ENCODE measurements at regions not wholly inside any gene's neighbourhood (a gene's known extent, or its start where the extent isn't known, plus 50 kb on each side); places are given as distances from the start of the nearest gene placed in this dataset.

DNA sequence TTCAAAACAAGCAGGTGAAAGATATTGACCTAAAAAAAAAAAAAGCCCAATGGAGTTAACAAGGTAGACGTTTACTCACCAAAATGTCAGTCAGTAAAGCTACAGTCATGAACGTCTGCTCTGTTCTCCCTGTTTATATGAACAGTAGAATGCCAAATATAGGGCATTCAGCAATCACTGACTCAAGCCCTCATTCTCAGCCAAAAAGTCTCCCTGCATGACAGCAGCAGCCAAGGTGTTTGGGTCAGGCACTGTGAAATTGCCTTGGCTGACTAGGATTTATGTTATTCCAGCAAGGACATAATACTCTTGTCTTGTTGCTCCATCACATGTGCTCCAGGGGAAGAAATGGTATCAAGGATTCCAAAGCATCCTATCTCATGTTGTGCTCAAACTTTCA is 194.7 kb upstream of the RSPO3 start:
- H3K36me3 Mint-ChIP-seq = no peaks in the 10 kb centered on the region
- no peak for DNase-seq (ENCODE audit: low spot score in 2 of 2, unreplicated experiment in 2 of 2)
- no peaks in the 10 kb centered on the region for H3K27me3 Mint-ChIP-seq (ENCODE audit: low read depth)
- no peaks in the 10 kb centered on the region for H3K9me3 Mint-ChIP-seq
- no peak overlapping the region for H3K4me3 Mint-ChIP-seq
- TF ChIP-seq, protein P1, sequence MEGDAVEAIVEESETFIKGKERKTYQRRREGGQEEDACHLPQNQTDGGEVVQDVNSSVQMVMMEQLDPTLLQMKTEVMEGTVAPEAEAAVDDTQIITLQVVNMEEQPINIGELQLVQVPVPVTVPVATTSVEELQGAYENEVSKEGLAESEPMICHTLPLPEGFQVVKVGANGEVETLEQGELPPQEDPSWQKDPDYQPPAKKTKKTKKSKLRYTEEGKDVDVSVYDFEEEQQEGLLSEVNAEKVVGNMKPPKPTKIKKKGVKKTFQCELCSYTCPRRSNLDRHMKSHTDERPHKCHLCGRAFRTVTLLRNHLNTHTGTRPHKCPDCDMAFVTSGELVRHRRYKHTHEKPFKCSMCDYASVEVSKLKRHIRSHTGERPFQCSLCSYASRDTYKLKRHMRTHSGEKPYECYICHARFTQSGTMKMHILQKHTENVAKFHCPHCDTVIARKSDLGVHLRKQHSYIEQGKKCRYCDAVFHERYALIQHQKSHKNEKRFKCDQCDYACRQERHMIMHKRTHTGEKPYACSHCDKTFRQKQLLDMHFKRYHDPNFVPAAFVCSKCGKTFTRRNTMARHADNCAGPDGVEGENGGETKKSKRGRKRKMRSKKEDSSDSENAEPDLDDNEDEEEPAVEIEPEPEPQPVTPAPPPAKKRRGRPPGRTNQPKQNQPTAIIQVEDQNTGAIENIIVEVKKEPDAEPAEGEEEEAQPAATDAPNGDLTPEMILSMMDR (IDR thresholded peaks at IDR 0.05; ENCODE audit: unreplicated experiment) = no peak
- no peak overlapping the region for H3K27ac Mint-ChIP-seq
- peaks cover 4% of the 10 kb centered on the region for H3K4me1 Mint-ChIP-seq

DNA sequence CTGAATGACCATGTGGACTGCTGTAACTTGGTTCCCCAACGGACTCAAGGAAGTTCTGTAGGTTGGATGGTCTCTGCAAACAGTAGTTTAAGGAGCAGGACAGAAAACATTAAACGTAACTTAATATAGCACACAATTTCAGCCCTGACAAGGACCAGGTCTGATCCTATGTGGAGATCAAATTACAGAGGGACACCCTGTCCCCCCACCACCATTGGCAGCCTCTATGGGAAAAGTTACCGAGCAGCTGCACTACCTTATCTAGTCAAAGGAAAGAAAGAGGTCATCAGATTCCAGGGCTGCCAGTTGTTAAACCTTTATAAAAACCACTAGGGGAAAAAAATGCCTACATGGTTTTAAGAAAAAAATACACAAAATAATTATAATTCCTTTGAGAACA is 191.5 kb upstream of the RSPO3 start:
- no peaks in the 10 kb centered on the region for H3K27me3 Mint-ChIP-seq (ENCODE audit: low read depth)
- no peak overlapping the region for H3K27ac Mint-ChIP-seq
- H3K9me3 Mint-ChIP-seq = no peaks in the 10 kb centered on the region
- peaks cover 27% of the 10 kb centered on the region for H3K4me1 Mint-ChIP-seq
- no peak for DNase-seq (ENCODE audit: low spot score in 2 of 2, unreplicated experiment in 2 of 2)
- H3K36me3 Mint-ChIP-seq = no peaks in the 10 kb centered on the region
- no peak overlapping the region for H3K4me3 Mint-ChIP-seq
- TF ChIP-seq, protein P1 (IDR thresholded peaks at IDR 0.05; ENCODE audit: unreplicated experiment) = no peak

DNA sequence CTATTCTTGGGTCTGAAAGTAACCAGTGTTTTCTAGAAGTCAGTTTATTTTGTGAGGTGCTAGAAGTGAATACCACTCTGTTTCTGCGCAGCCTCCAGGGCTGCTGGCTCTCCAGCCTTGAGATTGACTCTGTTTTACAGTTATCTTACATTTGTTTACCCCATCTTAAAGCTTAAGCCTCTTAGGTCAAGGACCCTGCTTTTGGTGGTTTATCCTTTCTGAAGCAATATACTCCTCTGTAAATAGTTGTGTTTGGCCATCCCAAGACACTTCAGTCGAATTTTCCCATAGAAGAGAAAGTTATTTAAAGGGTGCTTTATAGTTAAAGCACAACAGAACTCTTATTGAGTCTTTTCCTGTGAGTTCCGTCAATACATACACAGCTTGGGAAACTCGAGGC is 190.6 kb upstream of the RSPO3 start:
- H3K27ac Mint-ChIP-seq = no peak overlapping the region
- no peaks in the 10 kb centered on the region for H3K9me3 Mint-ChIP-seq
- DNase-seq (ENCODE audit: low spot score in 2 of 2, unreplicated experiment in 2 of 2) = no peak
- H3K27me3 Mint-ChIP-seq (ENCODE audit: low read depth) = no peaks in the 10 kb centered on the region
- H3K4me1 Mint-ChIP-seq = peaks cover 33% of the 10 kb centered on the region
- H3K36me3 Mint-ChIP-seq = no peaks in the 10 kb centered on the region
- H3K4me3 Mint-ChIP-seq = no peak overlapping the region
- TF ChIP-seq, protein P1 (IDR thresholded peaks at IDR 0.05; ENCODE audit: unreplicated experiment) = no peak

DNA sequence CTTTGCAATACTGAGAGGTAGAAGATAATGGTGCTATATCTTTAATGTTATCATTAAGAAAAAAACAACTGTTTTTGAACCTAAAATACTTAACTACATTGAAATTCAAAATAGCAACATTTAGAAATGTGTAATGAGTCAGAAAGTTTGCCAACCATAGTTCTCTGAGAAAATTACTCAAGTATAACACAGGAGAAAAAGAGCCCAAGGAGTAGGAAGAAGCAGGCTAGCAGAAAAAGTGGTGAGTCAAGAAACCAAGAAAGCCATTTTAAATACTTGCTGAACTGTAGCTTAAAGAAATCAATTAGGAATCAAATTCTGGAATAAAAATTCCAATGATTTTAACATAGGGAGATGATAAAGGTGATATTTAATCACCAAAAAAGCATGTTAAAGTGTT is 181.0 kb upstream of the RSPO3 start:
- no peak overlapping the region for H3K27ac Mint-ChIP-seq
- DNase-seq (ENCODE audit: low spot score in 2 of 2, unreplicated experiment in 2 of 2) = no peak
- H3K27me3 Mint-ChIP-seq (ENCODE audit: low read depth) = no peaks in the 10 kb centered on the region
- H3K4me3 Mint-ChIP-seq = no peak overlapping the region
- TF ChIP-seq, protein P1 (IDR thresholded peaks at IDR 0.05; ENCODE audit: unreplicated experiment) = no peak
- H3K4me1 Mint-ChIP-seq = peaks cover 14% of the 10 kb centered on the region
- H3K9me3 Mint-ChIP-seq = no peaks in the 10 kb centered on the region
- no peaks in the 10 kb centered on the region for H3K36me3 Mint-ChIP-seq

DNA sequence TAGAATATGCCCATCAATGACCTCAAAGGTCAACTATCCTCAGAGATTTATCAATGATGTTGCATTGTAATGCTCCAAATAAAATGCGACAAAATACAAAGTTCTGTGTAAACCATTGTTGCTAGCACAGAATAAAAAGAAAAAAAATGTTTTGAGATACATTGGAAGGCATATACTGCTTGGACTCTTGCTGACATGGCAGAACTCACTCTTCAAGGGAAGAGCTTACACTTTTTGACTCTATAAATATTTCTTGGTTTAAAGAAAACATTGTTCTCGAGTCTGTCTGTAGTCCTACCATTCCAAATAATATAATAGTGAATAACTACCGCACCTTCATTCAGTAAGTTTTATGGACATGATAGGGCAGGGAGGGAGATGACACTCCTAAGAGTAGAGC is 178.7 kb upstream of the RSPO3 start:
- TF ChIP-seq, protein P1 (IDR thresholded peaks at IDR 0.05; ENCODE audit: unreplicated experiment) = no peak
- no peak overlapping the region for H3K27ac Mint-ChIP-seq

DNA sequence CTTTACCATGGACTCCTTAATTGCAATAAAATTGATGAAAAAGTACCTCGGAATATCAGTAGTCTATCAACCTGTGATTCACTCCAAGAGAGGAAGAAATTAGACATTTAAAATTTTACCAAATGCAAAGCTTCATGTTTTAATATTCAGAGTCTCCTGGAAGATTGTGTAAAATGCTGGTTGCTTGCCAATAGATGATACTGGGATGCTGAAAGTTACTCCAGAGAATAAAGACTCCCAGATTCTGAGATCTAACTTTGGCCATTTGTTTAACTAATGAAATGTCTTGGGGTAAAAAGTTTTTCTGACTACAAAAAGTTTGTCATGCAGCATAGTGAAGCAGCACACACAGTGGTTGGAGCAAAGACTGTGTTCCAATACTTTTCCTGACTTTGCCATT is 176.7 kb upstream of the RSPO3 start:
- H3K36me3 Mint-ChIP-seq = no peaks in the 10 kb centered on the region
- no peaks in the 10 kb centered on the region for H3K27me3 Mint-ChIP-seq (ENCODE audit: low read depth)

More for the DNA sequence above, 178.7 kb upstream of the RSPO3 start:
- DNase-seq (ENCODE audit: low spot score in 2 of 2, unreplicated experiment in 2 of 2) = no peak
- Mint-ChIP-seq H3K9me3 (no peaks in the 10 kb centered on the region), H3K4me3 (no peak overlapping the region), H3K36me3 (no peaks in the 10 kb centered on the region), H3K27me3 (ENCODE audit: low read depth) (no peaks in the 10 kb centered on the region), H3K4me1 (peaks cover 19% of the 10 kb centered on the region)

More for the DNA sequence above, 176.7 kb upstream of the RSPO3 start:
- Mint-ChIP-seq H3K9me3 (no peaks in the 10 kb centered on the region), H3K27ac (no peak overlapping the region), H3K4me1 (peaks cover 36% of the 10 kb centered on the region), H3K4me3 (no peak overlapping the region)
- no peak for DNase-seq (ENCODE audit: low spot score in 2 of 2, unreplicated experiment in 2 of 2)
- TF ChIP-seq, protein P1 (IDR thresholded peaks at IDR 0.05; ENCODE audit: unreplicated experiment) = no peak

Data from mesothelial cell of epicardium (in vitro differentiated cells).